Fibroblast of skin of left biceps (primary cell): ENCODE measurements at regions not wholly inside any gene's neighbourhood (a gene's known extent, or its start where the extent isn't known, plus 50 kb on each side); places are given as distances from the start of the nearest gene placed in this dataset.
"Not testable (repeated sequence)": the region's sequence is repeated elsewhere in the genome, so short reads cannot be mapped to it uniquely, and the experiment has no call there.

Source experiments
- DNase-seq, 2 experiments: peaks; one replicate each; pipeline ENCODE4 v3.0.0-alpha.2; 2013; ENCODE audit warnings: low read depth in 2 of 2

DNA sequence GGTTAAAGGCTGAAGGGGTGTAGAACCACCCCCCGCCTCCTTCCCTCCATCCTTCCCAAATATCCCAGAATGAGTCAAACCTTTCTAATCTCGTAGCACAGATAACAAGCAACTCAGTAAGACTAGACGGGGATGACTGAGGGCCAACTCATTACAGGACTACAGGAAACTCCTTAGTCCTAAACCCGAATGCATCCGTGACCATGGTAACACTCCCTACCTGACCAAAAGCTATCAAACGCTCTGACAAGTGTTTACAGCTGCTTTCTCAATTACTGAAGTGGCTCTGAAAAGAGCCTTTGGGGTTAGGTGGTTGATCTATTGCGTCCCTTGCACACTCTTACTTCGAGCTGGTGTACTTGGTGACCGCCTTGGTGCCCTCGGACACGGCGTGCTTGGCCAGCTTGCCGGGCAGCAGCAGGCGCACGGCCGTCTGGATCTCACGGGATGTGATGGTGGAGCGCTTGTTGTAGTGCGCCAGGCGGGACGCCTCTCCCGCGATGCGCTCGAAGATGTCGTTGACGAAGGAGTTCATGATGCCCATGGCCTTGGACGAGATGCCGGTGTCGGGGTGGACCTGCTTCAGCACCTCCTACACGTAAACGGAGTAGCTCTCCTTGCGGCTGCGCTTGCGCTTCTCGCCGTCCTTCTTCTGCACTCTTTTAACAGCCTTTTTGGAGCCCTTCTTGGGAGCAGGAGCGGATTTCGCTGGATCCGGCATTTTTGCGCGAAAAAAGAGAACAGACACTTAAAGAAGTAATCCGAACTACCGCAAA is 67.4 kb downstream of the FAM72B start:
- not testable (repeated sequence) for DNase-seq

DNA sequence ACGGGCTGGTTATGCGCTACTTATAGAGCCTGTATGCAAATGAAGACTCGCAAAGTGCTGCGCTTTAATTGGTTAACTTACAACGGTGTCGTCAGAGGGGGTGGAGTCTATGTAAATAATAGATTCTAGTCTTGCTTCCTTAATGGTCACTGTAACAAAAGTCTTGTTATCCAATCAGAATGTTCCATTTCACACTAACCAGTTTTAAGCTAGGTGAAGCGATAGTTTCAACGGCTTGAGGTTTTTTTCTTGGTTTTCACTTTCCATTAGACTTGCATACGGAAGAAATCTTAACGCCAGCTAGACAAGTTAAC is 66.9 kb downstream of the FAM72B start:
- DNase-seq: not testable (repeated sequence)

DNA sequence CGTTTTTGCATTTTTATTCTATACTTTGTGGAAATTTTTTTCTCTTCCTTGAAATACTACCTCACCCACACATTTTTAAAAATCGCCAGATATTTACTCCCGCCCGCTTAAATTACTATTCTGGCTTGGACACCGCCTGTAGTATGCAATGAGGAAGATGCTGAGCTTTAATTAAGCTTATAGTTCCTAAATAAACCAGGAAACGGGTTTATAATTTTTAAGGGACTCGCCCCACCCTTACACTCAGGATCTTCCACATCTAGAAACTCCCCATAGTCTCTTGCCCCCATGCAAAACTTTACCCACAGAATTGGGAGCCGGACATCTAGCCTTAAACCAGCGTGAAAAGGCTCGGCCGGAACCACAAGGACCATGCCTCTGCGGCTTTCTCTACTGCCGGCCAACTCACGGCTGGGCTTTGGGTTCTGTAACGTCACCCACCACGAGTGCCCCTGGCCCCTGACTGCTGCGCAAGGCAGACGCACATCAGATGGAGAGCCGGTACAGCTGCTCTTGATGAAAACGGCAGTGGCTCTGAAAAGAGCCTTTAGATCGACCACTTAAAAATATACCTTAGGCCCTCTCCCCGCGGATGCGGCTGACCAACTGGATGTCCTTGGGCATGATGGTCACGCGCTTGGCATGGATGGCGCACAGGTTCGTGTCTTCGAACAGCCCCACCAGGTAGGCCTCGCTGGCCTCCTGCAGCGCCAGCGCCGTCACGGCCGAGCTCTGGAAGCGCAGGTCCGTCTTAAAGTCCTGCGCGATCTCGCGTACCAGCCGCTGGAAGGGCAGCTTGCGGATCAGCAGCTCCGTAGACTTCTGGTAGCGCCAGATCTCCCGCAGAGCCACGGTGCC is 66.3 kb downstream of the FAM72B start:
- DNase-seq: not testable (repeated sequence)
